NT2/D1 (cell line): ENCODE measurements at regions not wholly inside any gene's neighbourhood (a gene's known extent, or its start where the extent isn't known, plus 50 kb on each side); places are given as distances from the start of the nearest gene placed in this dataset.
"Not testable (repeated sequence)": the region's sequence is repeated elsewhere in the genome, so short reads cannot be mapped to it uniquely, and the experiment has no call there.

Experiments
- DNase-seq: peaks from one replicate; pipeline ENCODE4 v3.0.0-alpha.2; 2011; ENCODE audit warnings: low read depth, low spot score
- H3K27me3 ChIP-seq: 2 replicates; pipeline ENCODE4 v1.6.0; 2011; ENCODE audit warnings: mild to moderate bottlenecking; ENCODE audit not compliant: insufficient read length, insufficient read depth
- H3K36me3 ChIP-seq: 2 replicates; pipeline ENCODE4 v1.6.1; 2011; ENCODE audit warnings: mild to moderate bottlenecking, low read length, mixed read lengths; ENCODE audit not compliant: insufficient read depth, insufficient read length
- H3K4me1 ChIP-seq: 2 replicates; pipeline ENCODE4 v1.5.1; 2011; ENCODE audit not compliant: insufficient read depth, insufficient read length
- H3K4me3 ChIP-seq: 2 replicates; pipeline ENCODE4 v1.5.1; 2011; ENCODE audit warnings: low read depth; ENCODE audit not compliant: insufficient read length
- H3K9ac ChIP-seq: 2 replicates; pipeline ENCODE4 v1.6.0; 2011; ENCODE audit warnings: low read depth; ENCODE audit not compliant: insufficient read length
- H3K9me3 ChIP-seq: 2 replicates; pipeline ENCODE4 v1.5.1; 2011; ENCODE audit warnings: mild to moderate bottlenecking, low read length; ENCODE audit not compliant: insufficient read depth
- SUZ12 ChIP-seq: IDR thresholded peaks from 2 replicates; pipeline ENCODE4 v1.6.1; 2011; ENCODE audit not compliant: insufficient read length, insufficient read depth; ENCODE audit errors: extremely low read depth
- YY1 ChIP-seq: IDR thresholded peaks from 2 replicates; pipeline ENCODE4 v1.6.1; 2011; ENCODE audit not compliant: insufficient read length, insufficient read depth
- ZNF274 ChIP-seq: IDR thresholded peaks from 2 replicates; pipeline ENCODE4 v1.6.1; 2011; ENCODE audit warnings: mild to moderate bottlenecking, low read depth, low read length

DNA sequence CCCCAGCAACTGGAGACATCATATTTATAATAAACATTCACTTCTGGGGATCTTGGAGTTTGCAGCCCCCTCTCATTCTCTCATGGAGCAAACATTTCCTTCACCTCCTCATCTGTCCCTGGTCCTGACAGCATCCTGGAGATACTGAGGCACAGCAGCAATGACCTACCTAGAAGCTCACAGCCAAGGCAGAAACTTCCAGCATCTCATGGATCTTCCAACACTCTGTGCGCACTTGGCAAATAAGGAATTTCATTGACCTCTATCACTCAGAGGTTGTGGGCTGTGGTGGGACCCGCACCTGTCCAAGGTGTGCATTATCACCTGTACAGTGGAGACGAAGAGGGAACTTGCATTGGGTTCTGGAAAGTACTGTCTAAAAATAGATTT lies 109.8 kb downstream of the GGTLC2 start:
- H3K36me3 ChIP-seq: no peaks in the 10 kb centered on the region
- no peaks in the 10 kb centered on the region for H3K9me3 ChIP-seq
- H3K4me1 ChIP-seq: no peaks in the 10 kb centered on the region
- no peak overlapping the region for H3K4me3 ChIP-seq
- DNase-seq: no peak
- no peak overlapping the region for H3K9ac ChIP-seq
- peaks cover 79% of the 10 kb centered on the region for H3K27me3 ChIP-seq
- no peak for TF ChIP-seq YY1
- TF ChIP-seq SUZ12: no peak
- no peak for TF ChIP-seq ZNF274

DNA sequence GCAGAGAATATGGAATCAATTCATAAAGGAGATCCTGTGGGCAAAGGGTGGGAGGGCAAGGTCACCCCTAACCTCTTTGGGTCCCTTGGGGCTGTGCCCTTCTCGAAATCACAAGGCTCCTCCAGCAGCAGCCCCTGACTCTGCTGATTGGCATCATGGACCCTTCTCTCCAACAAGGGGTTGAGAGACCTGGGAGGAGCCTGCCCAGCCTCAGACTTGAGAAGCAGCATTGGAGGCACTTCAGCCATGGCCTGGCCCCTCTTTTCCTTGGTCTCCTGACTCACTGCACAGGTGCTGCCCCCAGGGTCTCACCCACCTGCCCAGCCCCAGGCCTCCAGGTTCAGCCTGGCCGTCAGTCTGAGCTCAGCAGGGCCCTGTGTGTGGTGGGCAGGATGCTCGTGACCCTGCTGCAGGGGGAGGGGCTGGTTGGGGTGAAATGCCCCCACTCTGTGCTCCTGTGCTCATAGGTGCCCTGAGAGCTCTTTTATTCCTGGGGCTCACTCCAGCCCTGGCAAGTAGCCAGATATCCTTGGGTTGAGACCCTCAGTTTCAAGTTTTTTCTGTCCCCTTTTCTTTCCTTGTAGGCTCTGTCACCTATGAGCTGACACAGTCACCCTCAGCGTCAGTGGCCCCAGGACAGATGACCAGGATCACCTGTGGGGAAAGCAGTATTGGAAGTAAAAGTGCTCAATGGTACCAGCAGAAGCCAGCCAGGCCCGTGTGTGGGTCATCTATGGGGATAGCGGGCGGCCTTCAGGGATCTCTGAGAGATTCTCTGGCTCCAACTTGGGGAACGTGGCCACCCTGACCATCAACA lies 110.8 kb downstream of the GGTLC2 start:
- H3K4me3 ChIP-seq: no peak overlapping the region
- no peaks in the 10 kb centered on the region for H3K36me3 ChIP-seq
- H3K4me1 ChIP-seq: no peaks in the 10 kb centered on the region
- peaks cover 79% of the 10 kb centered on the region for H3K27me3 ChIP-seq
- H3K9ac ChIP-seq: no peak overlapping the region
- TF ChIP-seq SUZ12 (no peak), ZNF274 (no peak), YY1 (no peak)
- DNase-seq: no peak
- H3K9me3 ChIP-seq: no peaks in the 10 kb centered on the region

DNA sequence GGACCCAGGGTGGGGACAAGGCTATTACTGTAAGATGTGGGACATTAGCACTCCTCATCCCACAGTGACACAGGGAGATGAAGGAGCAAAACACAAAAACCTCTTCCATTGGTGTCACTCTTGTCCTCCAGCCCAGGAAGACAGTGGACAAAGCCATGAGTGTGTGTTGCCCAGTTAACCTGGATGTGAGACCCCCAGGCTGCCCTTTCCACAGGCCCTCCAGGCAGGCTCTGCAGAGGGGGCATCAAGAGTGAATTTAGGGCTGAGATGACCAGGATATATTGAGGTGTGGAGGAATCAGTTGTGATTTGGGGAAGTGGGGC lies 111.3 kb downstream of the GGTLC2 start:
- Histone ChIP-seq H3K36me3 (no peaks in the 10 kb centered on the region), H3K27me3 (peaks cover 79% of the 10 kb centered on the region), H3K4me1 (no peaks in the 10 kb centered on the region), H3K9me3 (no peaks in the 10 kb centered on the region), H3K4me3 (no peak overlapping the region), H3K9ac (no peak overlapping the region)
- TF ChIP-seq YY1 (no peak), SUZ12 (no peak), ZNF274 (no peak)
- DNase-seq: no peak

DNA sequence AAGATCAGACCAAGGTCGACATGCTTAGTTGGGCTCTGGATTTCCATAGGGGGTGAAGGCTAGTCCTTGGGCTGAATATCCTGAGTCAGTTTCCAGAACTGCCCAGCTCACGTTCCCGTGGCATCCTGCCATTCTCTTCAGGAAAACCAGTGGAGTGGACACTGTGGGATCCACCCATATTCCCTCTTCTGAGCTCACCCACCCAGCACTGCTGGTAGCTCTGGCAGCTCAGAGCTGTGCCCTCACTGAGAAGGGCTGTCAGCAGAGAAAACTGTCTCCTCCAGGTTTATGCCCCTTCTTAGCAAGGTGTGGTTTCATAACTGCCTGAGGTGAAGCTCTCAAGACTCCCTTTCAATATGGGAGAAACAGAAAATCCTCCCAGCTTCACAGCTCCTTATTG lies 111.7 kb downstream of the GGTLC2 start:
- Histone ChIP-seq H3K4me1 (no peaks in the 10 kb centered on the region), H3K27me3 (peaks cover 79% of the 10 kb centered on the region)
- TF ChIP-seq YY1 (no peak), ZNF274 (no peak), SUZ12 (no peak)

DNA sequence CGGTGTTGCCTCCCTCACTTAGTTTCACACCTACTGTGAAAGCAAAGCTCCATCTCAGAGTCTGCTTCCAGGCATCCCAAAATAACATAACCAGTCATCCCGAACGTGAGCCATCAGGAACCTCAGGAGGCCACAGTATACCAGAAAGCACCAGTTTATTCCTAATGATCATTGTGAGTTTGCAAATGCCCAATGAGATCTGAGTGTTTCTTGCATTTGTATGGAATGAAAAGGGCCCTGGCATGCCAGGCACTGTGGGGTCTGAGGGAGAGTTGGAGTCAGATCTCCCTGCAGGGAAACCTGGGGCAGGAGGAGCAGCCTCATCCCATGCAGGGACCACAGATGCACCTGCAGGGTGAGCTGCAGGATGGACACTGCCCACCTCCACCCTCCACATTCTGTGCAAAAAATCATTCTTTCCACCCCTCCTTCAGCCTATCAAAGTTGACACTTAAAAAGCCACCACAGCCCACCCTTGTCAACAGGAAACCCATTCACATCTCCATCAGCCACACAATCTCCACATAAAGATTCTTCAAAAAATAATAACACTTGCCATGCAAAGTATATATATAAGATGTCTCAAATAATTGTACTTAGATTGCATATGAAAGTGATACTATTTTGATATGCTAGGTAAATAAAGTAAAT lies 112.3 kb downstream of the GGTLC2 start:
- H3K36me3 ChIP-seq, H3K4me3 ChIP-seq, H3K9ac ChIP-seq, H3K4me1 ChIP-seq, H3K9me3 ChIP-seq, DNase-seq: not testable (repeated sequence)
- H3K27me3 ChIP-seq: peaks cover 78% of the 10 kb centered on the region

More for the DNA sequence above, 111.7 kb downstream of the GGTLC2 start:
- no peak for DNase-seq
- Histone ChIP-seq H3K36me3 (no peaks in the 10 kb centered on the region), H3K9me3 (no peaks in the 10 kb centered on the region), H3K4me3 (no peak overlapping the region), H3K9ac (no peak overlapping the region)

DNA sequence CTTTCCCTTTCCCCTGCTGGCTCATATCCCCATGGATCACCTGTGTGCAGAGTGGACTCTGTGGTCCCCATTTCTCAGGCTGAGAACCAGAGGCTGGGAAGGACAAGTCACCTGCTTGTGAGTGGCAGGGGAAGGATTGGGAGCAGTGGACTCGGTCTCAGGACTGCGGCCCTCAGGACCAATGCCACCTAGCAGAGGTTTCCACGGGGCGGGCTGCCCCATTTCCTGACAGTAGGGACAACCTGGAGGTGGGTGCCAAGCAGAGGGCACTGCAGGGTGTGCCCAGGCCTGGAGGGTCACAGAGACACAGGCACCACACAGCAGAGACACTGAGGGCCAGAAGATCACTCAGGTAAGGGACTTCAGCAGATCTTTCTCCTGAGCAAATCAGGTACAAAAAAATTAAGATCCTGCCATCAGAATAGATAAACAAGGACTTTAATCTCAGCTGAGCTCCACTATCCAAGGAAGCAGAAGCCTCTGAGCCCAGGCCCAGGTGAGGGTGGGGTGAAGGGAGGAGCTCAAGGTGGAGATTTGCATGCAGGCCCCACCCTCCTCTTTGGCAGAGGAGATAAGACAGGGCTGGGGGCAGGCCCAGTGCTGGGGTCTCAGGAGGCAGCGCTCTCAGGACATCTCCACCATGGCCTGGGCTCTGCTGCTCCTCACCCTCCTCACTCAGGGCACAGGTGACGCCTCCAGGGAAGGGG lies 113.8 kb downstream of the GGTLC2 start:
- not testable (repeated sequence) for H3K9ac ChIP-seq, H3K36me3 ChIP-seq, H3K9me3 ChIP-seq, DNase-seq, H3K4me1 ChIP-seq, H3K4me3 ChIP-seq
- peaks cover 78% of the 10 kb centered on the region for H3K27me3 ChIP-seq

DNA sequence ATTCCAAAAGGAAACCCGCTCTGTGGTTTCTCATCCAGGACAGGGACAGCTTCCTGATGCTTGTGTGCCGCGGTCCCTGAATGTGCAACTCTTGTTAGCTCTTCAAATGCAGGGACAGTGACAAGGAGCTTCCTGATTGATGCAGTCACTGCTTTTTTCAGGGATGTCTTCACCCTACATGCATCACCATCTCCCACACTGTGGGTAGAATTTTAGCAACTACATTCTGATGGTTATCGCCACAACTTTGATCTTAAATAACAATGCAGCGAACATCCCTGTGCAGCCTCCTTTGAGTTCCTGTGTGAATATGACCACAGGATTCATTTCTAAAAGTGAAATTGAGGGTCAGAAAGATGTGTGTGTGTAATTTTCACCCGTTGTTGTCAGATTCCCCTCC lies 115.0 kb downstream of the GGTLC2 start:
- H3K9me3 ChIP-seq: no peaks in the 10 kb centered on the region
- no peaks in the 10 kb centered on the region for H3K36me3 ChIP-seq
- TF ChIP-seq YY1 (no peak), ZNF274 (no peak), SUZ12 (no peak)
- H3K27me3 ChIP-seq: peaks cover 77% of the 10 kb centered on the region
- H3K4me1 ChIP-seq: no peaks in the 10 kb centered on the region
- no peak for DNase-seq
- no peak overlapping the region for H3K9ac ChIP-seq
- H3K4me3 ChIP-seq: no peak overlapping the region
